GM10266 (cell line): ENCODE measurements at regions not wholly inside any gene's neighbourhood (a gene's known extent, or its start where the extent isn't known, plus 50 kb on each side); places are given as distances from the start of the nearest gene placed in this dataset.

Source experiments
- DNase-seq: peaks from one replicate; pipeline ENCODE4 v3.0.0; 2012; ENCODE audit errors: extremely low spot score
- CTCF ChIP-seq: IDR thresholded peaks from 2 replicates; pipeline ENCODE4 v1.5.1; 2012; ENCODE audit warnings: mild to moderate bottlenecking, low read depth; ENCODE audit not compliant: control insufficient read depth, insufficient read depth; ENCODE audit errors: missing control alignments

- no peak for TF ChIP-seq CTCF
- DNase-seq = no peak
These were observed 82.5 kb upstream of the TNRC6C start for GRCh38 chr17:77875881-77876509.

- no peak for DNase-seq
- no peak for TF ChIP-seq CTCF
These were observed 81.5 kb upstream of the TNRC6C start for GRCh38 chr17:77877036-77877435.

GRCh38 chr17:77877646-77878355, 80.7 kb upstream of the TNRC6C start:
- TF ChIP-seq CTCF = no peak
- DNase-seq = no peak

GRCh38 chr17:77879226-77879895, 79.1 kb upstream of the TNRC6C start:
- DNase-seq = no peak
- no peak for TF ChIP-seq CTCF

GRCh38 chr17:77879896-77880280, 78.6 kb upstream of the TNRC6C start:
- no peak for DNase-seq
- no peak for TF ChIP-seq CTCF

GRCh38 chr17:77880711-77881450, 77.6 kb upstream of the TNRC6C start:
- DNase-seq = no peak
- TF ChIP-seq CTCF = no peak
